SK-MEL-5 (cell line): ENCODE measurements at regions not wholly inside any gene's neighbourhood (a gene's known extent, or its start where the extent isn't known, plus 50 kb on each side); places are given as distances from the start of the nearest gene placed in this dataset.
"Not testable (repeated sequence)": the region's sequence is repeated elsewhere in the genome, so short reads cannot be mapped to it uniquely, and the experiment has no call there.

Experiments
- DNase-seq: peaks from one replicate; pipeline ENCODE4 v3.0.0-alpha.2; 2016; ENCODE audit warnings: low read depth, low spot score
- in situ Hi-C: cut with HindIII; loops from 2 replicates; pipeline ENCODE4 v1.10.0; 2016; ENCODE audit warnings: low sequenced_read_pairs, high pct_unique_total_duplicates, low pct_unique_long_range_greater_than_20kb

- DNase-seq, in situ Hi-C loops: not testable (repeated sequence)
These were observed 147.2 kb downstream of the PPIAL4A start for GRCh38 chr1:121036792-121037191.

GRCh38 chr1:121040974-121041373, 143.2 kb downstream of the FAM72B start:
- DNase-seq, in situ Hi-C loops: not testable (repeated sequence)

DNA sequence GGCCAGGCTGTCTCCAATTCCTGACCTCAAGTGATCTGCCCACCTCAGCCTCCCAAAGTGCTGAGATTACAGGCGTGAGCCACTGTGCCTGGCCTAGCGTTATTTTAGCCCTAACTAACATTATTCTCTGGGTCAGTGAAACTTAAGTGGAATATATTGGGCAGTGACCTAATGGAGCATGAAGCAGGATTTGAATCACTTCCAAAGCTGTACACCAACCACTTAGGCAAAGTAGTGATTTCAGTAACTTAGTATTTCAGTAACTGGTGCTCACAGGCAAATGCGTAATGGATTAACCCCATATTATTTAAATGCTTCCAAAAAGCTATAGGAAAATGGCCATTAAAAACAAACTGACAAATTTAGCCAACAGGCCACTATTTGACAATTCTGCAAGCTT, 142.6 kb downstream of the FAM72B start:
- DNase-seq, in situ Hi-C loops: not testable (repeated sequence)

GRCh38 chr1:121042882-121043281, 141.3 kb downstream of the FAM72B start:
- DNase-seq, in situ Hi-C loops: not testable (repeated sequence)

DNA sequence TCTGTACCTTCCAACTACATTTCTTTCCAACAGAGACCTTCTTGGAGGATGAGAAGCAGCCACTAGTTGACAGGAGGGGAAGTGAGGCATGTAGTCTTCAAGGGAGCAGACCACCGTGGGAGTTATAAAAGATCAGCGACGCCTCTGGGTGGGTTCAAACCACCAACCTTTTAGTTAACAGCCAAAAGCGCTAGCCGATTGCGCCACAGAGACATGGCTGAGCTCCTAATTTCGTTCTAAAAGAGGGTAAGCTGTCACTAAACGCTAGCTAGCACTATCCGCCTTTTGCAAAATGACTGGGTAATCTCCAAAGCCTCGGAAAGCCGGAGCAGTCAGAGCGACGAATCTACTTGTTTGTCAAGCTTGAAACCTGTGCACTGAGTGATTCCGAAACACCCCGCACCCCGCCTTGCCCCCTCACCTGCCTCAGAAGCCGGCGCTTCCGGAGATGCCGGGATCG, 135.8 kb downstream of the FAM72B start:
- in situ Hi-C loops, DNase-seq: not testable (repeated sequence)

DNA sequence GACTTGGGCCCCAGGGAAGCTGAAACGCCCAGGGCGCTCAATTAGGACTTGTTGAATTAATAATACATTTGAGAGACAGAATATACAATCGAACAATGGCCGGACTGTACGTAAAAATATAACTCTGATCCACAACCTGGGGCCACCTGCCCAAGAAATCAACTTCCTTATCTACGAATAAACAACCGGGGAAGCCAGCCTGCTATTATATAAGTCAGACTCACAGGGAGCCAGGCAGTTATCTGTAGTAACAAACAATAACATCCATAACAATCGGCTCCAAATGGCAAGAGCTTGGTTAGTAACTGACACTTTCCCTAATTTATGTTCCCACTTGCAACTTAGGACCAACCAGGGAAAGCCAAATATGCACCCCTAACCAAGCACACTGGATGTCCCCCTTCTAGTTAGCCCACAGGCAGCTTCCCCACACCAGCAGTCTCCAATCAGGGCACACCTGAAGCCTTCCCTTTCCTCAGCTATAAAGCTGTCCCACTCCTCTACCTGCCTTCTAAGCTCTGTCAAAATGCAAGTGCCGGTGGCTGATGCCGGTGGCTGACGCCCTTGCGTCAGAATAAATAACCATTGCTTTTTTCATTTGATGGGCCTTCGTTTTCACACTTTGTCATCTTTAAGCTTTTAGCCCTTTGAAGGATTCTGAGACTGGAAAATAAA, 135.2 kb downstream of the FAM72B start:
- DNase-seq, in situ Hi-C loops: not testable (repeated sequence)

DNA sequence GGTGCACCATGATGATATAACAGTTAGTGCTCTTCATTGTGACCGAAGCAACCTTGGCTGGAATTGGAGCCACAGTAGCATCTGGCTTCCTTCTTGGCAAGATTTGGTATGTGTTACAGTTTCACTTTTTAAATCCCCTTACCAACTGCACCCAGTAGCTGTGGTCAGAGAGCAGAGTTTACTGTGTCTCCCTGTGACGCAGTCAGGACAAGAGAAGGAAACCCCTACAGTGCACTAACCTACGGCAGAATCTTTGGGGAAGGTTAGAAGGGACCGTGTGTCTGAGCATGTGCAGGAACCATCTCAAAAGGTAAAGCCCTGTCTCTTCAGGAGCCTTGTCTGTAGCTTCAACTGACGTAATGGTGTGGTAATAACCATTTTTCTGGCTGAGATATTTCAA, 134.0 kb downstream of the FAM72B start:
- DNase-seq, in situ Hi-C loops: not testable (repeated sequence)

DNA sequence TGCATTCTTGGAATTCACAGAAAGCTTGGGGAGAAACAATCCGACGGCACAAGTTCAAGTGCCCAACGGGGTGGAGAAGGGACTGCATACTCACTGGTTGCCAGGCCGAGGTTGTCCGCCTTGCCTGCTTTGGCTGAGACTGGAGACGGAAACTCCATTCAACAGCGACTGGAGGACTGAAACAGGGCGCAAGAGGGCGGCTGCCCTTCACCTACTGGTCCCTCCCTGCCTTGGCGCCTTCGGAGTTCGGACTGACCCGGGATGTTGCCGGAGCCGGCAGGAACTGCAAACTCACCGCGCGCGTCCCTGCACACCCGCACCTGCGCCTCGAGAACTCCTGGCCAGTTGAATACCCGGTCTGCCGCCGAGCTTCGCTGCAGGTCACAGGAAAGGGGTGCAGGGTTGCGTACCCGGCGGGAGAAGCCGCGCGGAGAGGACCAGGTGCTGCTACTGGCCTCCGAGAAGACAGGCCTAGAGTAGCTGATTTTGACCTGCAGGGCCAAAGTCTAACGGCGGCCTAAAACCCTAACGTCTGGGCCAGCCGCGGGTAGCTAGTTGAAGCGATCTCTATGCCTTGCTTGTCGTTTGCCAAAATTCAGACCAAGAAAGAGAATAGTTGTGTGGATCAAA, 132.9 kb downstream of the FAM72B start:
- in situ Hi-C loops, DNase-seq: not testable (repeated sequence)

GRCh38 chr1:121052081-121052660, 132.0 kb downstream of the FAM72B start:
- in situ Hi-C loops = not testable (repeated sequence)

GRCh38 chr1:121054928-121055327, 129.2 kb downstream of the FAM72B start:
- in situ Hi-C loops, DNase-seq: not testable (repeated sequence)

More at GRCh38 chr1:121052081-121052660, 132.0 kb downstream of the FAM72B start:
- not testable (repeated sequence) for DNase-seq

DNA sequence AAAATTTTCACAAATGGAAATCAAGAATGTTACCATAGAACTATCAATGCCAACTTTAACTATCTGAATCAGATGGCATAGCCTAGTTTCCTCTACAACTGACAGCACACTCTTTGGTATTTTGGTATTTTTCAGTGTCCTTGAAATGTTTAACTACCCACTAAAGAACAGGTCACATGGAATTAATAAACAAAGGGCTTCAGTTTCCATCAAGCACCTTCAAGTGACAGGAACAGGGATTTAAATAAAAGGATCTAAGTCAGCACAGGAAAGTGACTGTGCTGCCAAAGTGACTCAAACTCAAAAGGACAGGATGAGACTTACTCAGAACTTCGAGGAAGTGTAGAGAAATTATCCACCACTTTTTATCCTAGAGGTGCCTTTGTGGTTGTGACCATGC, 117.2 kb downstream of the FAM72B start:
- DNase-seq, in situ Hi-C loops: not testable (repeated sequence)

- in situ Hi-C loops, DNase-seq: not testable (repeated sequence)
These were observed 115.2 kb downstream of the FAM72B start for GRCh38 chr1:121068738-121069499.

DNA sequence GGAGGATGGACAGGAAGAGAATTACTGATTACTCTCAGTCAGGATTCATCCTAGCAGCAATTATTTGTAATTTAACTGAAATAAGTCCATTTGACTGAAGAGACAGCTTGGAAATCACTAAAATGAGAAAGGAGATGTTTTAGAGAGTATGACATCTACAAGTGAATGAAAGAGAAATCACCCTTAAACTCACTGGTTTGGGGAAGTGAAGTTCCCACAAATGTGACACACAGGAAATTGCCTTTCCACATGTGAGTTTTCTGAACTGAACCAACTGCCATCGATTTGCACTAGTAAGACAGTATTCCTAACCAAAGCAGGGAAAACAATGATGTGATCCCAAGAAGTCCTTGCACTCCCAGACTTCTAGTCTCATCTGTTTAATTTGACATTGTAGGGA, 110.3 kb downstream of the FAM72B start:
- DNase-seq, in situ Hi-C loops: not testable (repeated sequence)

- DNase-seq, in situ Hi-C loops: not testable (repeated sequence)
These were observed 108.8 kb downstream of the FAM72B start for GRCh38 chr1:121075254-121075805.

DNA sequence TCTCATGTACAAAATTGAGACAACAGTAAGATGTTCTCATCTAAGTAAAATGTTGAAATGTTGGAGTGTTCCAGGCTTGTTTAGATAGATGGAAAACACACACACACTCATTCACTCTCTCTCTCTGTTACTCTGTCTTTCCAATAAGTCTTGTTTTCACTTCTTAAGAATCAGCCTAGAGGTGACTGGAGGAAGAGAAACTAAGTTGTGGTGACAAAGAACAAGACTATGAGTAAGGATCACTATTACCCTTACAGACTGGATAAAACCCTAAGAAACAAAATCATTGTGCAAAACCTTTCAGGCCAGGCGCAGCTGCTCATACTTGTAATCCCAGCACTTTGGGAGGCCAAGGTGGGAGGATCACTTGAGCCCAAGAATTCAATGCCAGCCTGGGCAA, 107.5 kb downstream of the FAM72B start:
- DNase-seq, in situ Hi-C loops: not testable (repeated sequence)

DNA sequence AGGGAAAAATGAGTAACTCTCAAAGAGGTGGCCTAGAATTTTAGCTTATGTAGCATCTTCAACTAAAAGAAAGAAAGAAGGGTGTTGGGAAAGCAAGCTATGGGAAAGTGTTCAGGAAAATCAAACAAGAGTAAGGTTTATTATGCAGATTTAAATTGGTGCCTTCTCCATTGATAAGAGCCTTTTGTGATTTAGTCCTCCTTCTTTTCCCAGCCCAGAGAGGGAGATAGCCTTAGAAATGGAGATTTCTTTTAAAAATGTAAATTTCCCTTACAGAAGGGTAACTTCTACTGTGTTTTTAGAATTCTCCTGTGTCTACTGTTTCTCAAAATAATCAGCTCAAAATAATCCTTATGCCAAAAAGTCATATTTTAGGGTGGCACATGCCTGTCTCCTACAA, 104.5 kb downstream of the FAM72B start:
- in situ Hi-C loops, DNase-seq: not testable (repeated sequence)

DNA sequence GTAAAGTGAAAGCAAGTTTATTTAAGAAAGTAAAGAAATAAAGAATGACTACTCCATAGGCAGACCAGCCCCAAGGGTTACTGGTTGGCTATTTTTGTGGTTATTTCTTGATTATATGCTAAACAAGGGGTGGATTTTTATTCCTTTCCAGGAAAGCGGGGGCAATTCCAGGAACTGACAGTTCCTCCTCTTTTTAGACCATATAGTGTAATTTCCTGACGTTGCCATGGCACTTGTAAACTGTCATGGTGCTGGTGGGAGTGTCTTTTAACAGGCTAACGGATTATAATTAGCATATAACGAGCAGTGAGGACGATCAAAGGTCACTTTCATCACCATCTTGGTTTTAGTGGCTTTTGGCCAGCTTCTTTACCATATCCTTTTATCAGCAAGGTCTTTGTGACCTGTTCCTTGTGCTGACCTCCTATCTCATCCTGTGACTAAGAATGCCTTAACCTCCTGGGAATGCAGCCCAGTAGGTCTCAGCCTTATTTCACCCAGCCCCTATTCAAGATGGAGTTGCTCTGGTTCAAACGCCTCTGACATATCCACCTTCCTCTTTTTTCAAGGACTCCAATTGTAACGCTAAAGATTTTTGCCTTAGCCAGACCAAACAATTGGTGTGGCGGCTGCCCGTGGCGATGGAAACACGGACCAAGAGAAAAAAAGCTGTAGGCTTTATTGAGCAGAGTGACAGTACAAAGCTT, 103.8 kb downstream of the FAM72B start:
- in situ Hi-C loops, DNase-seq: not testable (repeated sequence)
